ENCODE measurements at regions not wholly inside any gene's neighbourhood (a gene's known extent, or its start where the extent isn't known, plus 50 kb on each side); places are given as distances from the start of the nearest gene placed in this dataset.

- TF ChIP-seq CTCF (conservative IDR thresholded peaks at IDR 0.05; ENCODE audit: low read depth, low read length), result no peak
- no peak for TF ChIP-seq EZH2 (IDR thresholded peaks at IDR 0.05; ENCODE audit: low read length, unreplicated experiment)
- no peak for TF ChIP-seq EZH2phosphoT487 (IDR thresholded peaks at IDR 0.05; ENCODE audit: borderline replicate concordance, low read length)
Observed at GRCh38 chr4:24071612-24072372, 181.9 kb upstream of the PPARGC1A start.
